Breast epithelium (tissue), 3 donors: ENCODE measurements at regions not wholly inside any gene's neighbourhood (a gene's known extent, or its start where the extent isn't known, plus 50 kb on each side); places are given as distances from the start of the nearest gene placed in this dataset.

ENCODE experiments used
- CTCF ChIP-seq, 3 donors: fragments of 450-650 bp; IDR thresholded peaks; one replicate each; pipeline ENCODE4 v1.5.1; 2016 to 2017; ENCODE audit warnings: antibody characterized with exemption in 3 of 3, mild to moderate bottlenecking in 3 of 3, moderate library complexity in 3 of 3
- POLR2AphosphoS5 ChIP-seq, 3 donors: sonication (generic); formaldehyde crosslinking; IDR thresholded peaks; one replicate each; pipeline ENCODE4 v1.6.1; 2017; ENCODE audit warnings: antibody characterized with exemption in 3 of 3

- no peak for TF ChIP-seq CTCF (IDR thresholded peaks at IDR 0.05)
- no peak for TF ChIP-seq POLR2AphosphoS5 (IDR thresholded peaks at IDR 0.05)
Measured at GRCh38 chr10:9944690-9945089, 1073.0 kb upstream of the CELF2 start.
